Stimulated activated CD4-positive, alpha-beta T cell treated with anti-CD3 and anti-CD28 coated beads, Interleukin-15, amount 100 ng/mL, for 1 hour (primary cell): ENCODE measurements at regions not wholly inside any gene's neighbourhood (a gene's known extent, or its start where the extent isn't known, plus 50 kb on each side); places are given as distances from the start of the nearest gene placed in this dataset.
"Not testable (repeated sequence)": the region's sequence is repeated elsewhere in the genome, so short reads cannot be mapped to it uniquely, and the experiment has no call there.

Experiments used
- DNase-seq, 2 donors: peaks; one replicate each; pipeline ENCODE4 v3.0.0-alpha.2; 2020; ENCODE audit warnings: low read depth in 1 of 2, low spot score in 1 of 2

GRCh38 chr10:64637939-64638338, 1116.7 kb downstream of the REEP3 start:
- no peak for DNase-seq

- no peak for DNase-seq
These were observed 1127.7 kb downstream of the REEP3 start for GRCh38 chr10:64648915-64649314.

- no peak for DNase-seq
These were observed 1137.3 kb downstream of the REEP3 start for GRCh38 chr10:64658528-64658927.

- DNase-seq: no peak
These were observed 1138.1 kb downstream of the REEP3 start for GRCh38 chr10:64659311-64659710.

- DNase-seq: no peak
These were observed 1160.8 kb downstream of the REEP3 start for GRCh38 chr10:64682043-64682442.

GRCh38 chr10:64690194-64690593, 1169.0 kb downstream of the REEP3 start:
- no peak for DNase-seq

- no peak for DNase-seq
These were observed 1178.0 kb downstream of the REEP3 start for GRCh38 chr10:64699244-64699643.

- not testable (repeated sequence) for DNase-seq
These were observed 1180.9 kb downstream of the REEP3 start for GRCh38 chr10:64702086-64702485.

- DNase-seq: no peak
These were observed 1187.9 kb downstream of the REEP3 start for GRCh38 chr10:64708884-64709681.

GRCh38 chr10:64726466-64726865, 1205.3 kb downstream of the REEP3 start:
- DNase-seq: no peak

- no peak for DNase-seq
These were observed 1209.8 kb downstream of the REEP3 start for GRCh38 chr10:64731016-64731415.

- DNase-seq: no peak
These were observed 1211.3 kb downstream of the REEP3 start for GRCh38 chr10:64732372-64732957.

GRCh38 chr10:64733980-64734379, 1212.8 kb downstream of the REEP3 start:
- no peak for DNase-seq

- DNase-seq: no peak
These were observed 1217.3 kb downstream of the REEP3 start for GRCh38 chr10:64738462-64738861.

- DNase-seq: no peak
These were observed 1224.4 kb downstream of the REEP3 start for GRCh38 chr10:64745565-64745964.

GRCh38 chr10:64750672-64751071, 1229.5 kb downstream of the REEP3 start:
- DNase-seq: no peak

- DNase-seq: no peak
These were observed 1232.3 kb downstream of the REEP3 start for GRCh38 chr10:64753516-64753915.

- DNase-seq: no peak
These were observed 1239.2 kb downstream of the REEP3 start for GRCh38 chr10:64760371-64760770.

GRCh38 chr10:64762861-64763260, 1241.7 kb downstream of the REEP3 start:
- DNase-seq: no peak

- no peak for DNase-seq
These were observed 1244.3 kb downstream of the REEP3 start for GRCh38 chr10:64765498-64765897.

GRCh38 chr10:64771253-64772050, 1250.3 kb downstream of the REEP3 start:
- no peak for DNase-seq

- DNase-seq: no peak
These were observed 1252.2 kb downstream of the REEP3 start for GRCh38 chr10:64773357-64773756.
